NOMO-1 treated with dmso at 0.1 percent for 144 hours (cell line): ENCODE measurements at regions not wholly inside any gene's neighbourhood (a gene's known extent, or its start where the extent isn't known, plus 50 kb on each side); places are given as distances from the start of the nearest gene placed in this dataset.
"Not testable (repeated sequence)": the region's sequence is repeated elsewhere in the genome, so short reads cannot be mapped to it uniquely, and the experiment has no call there.

Source experiments
- DNase-seq: peaks from one replicate; lab custom pipeline; 2025; ENCODE audit not compliant: unreplicated experiment; lab: John Stamatoyannopoulos, UW

DNA sequence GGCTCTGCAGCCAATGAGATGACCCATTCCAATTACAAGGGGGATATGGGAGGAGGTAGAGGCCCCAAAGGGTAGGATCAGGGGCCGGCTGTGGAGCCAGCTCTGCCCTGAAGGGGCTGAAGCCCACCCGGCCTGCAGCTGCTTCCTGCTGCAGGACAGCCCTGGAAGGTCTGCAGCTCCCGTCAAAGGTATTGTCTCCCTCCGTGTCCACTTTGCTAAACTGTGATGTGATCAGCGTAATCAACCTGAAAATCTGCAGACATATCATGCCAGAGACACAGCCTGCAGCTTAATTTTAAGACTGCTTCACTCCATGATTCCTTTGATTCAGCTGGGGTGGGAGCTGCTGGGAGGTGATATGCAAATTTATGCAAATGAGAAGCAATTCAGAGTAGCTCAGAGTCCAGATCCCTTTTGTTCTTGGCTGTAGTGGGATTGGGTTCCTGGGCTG lies 90.7 kb downstream of the GADD45G start:
- no peak for DNase-seq

DNA sequence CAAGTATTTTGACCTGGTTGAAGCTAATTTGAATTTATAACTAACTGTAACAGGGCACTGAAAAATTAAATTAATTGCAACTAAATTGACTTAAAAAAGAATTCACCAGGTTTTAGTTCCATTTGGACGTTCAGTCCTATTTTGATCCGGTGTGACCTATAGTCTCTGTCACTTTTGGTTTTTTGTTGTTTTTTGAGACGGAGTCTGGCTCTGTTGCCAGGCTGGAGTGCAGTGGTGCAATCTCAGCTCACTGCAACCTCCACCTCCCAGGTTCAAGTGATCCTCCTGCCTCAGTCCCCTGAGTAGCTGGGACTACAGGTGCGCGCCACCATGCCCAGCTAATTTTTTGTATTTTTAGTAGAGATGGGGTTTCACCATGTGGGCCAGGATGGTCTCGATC lies 91.2 kb downstream of the GADD45G start:
- DNase-seq, result not testable (repeated sequence)

DNA sequence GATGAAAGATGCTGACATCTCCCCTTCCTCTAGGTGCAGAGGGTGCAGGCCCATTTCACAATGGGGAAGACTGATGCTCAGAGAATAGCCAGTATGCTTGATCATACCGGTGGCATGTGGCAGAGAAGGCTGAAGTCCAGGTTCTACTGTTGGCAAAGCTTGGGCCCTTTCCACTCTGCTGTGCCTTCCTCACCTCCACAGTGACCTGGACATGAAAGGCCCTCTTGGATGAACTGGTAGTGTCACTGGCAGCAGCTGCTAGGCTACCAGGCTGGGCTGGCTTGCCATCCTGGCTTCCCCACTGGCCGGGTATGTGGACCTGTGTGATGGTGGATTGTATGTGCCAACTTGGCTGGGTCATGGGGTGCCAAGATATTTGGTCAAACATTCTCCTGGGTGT lies 92.0 kb downstream of the GADD45G start:
- DNase-seq, result no peak

DNA sequence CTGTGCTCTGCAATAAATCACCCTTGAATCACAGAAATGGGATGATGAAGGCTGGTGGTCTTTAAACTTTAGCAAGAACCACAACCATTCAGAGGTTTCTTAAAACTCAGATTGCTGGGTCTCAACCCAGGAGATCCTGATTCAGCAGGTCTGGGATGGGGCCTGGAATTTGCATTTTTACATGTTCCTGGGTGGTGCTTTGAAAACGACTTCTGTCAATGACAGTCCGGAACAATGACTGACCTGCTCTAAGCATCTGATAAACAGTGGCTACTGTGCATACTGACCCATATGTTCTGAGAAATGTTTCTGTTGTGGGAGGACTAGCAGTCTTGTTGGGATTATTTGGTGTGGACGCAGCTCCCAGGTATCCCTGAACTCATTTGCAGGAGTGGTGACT lies 92.7 kb downstream of the GADD45G start:
- no peak for DNase-seq

DNA sequence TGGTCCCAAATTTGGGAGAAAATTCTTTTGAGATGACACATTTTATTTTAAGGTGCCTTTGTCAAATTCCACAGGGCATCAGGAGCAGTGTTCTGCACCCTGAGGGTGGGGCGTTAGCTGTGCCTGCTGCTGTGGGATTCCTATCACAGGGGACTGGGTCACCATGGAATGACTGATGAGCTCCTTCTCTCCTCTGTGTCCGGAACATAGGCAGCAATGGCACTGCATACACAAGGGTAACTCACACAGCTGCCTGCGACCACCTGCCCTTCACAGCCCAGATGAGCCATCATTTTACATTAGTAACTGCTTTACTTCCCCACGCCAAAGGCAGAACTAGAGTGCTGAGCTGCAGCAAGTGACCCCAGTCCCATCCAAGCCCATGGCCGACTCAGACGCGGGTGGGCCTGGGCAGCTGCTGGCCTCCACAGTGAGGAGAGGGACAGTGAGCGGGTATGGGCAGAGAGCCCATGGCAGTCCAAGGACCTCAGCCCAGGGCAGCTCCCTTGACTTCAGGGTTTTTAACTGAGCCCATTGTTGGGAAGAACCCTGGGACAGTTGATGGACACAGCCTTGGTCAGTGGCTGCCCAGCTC lies 93.7 kb downstream of the GADD45G start:
- no peak for DNase-seq

DNA sequence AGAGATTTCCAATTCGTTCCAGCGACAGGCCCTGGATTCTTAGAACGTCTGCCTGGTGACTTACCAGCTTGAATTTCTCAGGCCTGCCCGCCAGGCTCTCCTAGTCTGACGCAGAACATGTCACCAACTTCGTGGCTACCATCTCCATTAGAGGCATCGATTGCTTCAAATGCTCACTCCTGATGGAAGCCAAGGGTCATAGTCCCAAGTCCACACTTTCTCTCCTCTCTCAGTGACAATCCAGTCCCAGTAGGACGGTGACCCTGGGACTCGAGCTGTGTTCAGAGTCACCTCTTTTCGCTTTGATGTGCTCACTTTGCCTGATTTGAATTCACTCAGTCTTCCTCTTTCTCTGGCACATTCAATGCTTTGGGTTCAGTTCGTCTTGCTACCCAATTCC lies 94.8 kb downstream of the GADD45G start:
- DNase-seq, result no peak

DNA sequence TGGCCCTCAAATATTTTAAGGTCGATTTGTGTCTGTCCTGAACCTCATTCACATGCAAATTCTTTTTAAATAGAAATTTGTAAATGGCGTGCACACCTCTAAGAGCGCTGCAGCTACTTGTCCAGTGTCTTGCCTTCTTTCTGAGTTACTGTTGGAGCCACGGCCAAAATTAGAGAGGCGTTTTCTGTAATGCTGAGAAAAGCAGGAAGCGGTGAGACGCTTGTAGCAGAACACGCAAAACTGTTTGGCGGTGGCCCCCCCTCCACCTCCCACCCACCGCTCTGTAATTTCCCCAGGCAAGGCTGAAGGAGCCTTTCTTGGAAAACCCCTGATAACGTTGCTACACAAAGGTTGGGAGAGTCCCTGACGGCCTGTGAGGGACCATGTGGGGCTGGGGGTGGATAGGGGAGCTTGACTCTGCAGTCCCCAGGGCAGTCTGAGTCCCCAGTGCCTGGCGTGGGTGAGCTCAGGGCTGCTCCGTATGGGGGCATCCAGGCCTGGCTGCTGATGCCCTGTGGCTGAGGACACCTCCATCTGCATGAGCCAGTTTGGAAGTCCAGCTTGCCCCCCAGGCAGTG lies 96.5 kb downstream of the GADD45G start:
- DNase-seq, result no peak

DNA sequence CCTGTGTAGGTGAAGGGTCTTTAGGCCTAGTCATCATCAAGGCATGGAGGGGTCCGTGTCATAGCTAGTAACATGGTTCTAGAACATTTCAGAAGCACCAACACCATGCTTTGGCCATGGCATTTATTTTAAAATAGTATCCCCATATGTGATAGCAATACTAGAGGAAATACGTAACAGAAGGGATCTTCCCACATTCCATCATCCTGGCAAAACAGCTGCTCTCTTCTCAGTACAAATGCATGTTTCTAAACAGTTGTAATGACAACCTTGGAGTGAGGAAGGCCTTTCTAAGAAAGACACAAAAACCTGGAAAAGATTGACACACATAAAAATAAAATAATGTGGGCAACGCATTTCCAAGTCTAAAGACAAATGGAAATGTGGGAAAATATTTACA lies 97.6 kb downstream of the GADD45G start:
- no peak for DNase-seq

DNA sequence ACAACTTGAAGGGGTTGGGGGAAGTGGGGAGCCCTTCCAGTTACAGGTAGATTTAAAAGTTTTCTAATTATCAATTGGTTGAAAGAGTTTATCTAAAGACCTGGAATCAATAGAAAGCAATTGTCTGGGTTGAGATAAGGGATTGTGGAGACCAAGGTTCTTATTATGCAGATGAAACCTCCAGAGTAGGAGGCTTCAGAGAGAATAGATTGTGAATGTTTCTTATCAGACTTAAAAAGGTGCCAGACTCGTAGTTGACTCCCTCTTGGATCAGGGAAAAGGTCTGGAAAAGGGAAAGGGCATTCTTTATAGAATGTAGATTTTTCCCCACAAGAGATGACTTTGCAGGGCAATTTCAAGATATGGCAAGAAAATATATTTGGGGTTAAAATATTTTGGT lies 100.8 kb downstream of the GADD45G start:
- no peak for DNase-seq

DNA sequence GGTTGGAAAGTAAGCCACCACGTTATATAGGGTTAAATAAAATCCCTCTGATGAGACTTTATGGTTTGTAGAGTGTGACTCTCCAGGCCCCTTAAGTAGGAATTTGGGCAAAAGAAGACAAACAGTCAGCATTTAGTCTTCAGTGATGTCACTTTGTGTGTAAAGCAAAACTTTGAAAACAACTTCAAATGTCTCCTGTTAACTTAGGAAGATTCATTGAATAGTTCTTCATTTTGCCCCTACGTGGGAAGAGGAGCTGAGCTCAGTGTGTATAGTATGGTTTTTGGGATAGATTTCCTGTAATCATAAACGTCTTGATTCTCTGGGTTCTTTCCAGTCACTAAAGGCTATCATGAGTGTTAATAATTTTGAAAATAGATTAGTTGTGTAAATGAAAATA lies 101.3 kb downstream of the GADD45G start:
- DNase-seq, result no peak

DNA sequence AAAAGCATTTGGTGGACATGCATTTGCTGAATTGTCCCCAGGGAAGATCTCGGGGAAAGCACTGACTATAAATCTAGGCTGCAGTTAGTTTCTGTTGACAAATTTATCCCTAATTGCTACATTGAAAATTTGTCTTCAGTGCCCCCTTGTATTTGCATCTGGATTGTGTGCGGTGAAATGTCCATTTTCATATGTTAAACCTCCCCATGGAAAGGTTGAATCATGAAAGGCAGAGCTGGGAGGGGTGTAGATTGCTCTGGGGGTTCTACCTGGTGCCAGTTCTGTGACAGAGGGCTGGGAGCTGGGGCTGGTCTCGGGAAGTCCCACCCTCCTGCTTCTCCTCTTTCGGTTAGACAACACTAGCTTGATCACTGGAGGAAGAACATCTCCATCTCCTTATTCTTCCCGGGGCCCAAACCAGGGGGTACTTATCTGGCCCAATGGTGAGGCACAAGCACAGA lies 101.9 kb downstream of the GADD45G start:
- no peak for DNase-seq

DNA sequence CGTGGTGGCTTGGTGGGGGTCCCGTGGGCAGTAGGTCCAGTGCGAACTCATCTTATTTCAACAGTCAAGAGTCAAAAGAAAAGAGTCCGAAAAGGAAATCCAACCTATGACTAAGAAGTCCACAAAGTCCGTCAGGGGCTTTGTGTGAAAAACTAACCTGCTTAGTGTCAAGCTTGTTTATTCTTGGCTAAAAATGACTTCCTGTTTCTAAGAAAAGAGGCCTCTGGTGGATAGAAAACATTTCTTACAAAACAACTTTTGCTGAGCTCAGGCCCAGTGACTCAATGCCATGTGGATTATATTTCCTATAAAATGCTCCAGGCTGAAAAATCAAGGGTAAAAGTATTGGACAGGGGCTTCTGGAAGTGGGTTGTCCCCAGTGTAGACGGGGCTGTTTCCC lies 105.9 kb downstream of the GADD45G start:
- no peak for DNase-seq

DNA sequence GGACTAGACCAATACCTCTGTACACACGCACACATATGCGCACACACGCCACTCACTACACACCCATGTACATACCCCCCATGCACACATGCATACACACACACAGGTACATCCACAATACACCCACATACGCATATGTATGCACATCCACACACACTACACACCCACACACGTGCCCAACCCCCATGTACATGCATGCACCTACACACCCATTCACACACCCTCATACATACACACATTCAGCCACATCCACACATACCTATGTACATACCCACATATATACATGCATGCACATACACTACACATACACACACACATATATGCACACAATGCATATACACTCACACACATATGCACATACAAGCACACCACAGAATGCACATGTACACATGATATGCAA lies 107.1 kb downstream of the GADD45G start:
- DNase-seq, result no peak

DNA sequence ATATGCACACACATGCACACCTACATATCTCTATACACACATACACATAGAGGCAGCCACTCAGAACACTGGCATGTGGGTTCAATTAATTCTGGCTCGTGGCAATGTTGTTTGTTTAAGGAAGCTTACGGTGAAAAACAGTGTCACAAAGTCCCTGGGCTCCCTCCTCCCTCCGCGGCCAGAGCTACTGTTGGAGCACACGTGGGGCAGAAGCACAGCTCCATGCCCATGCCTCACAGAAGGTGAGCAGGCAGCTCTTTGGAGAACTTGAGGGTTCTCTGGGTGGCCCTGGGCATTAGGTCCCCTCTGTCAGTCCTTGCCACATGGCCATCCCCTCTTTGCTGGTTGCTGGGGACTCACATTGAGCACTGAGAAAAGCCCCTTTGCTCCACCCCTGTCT lies 107.5 kb downstream of the GADD45G start:
- no peak for DNase-seq

DNA sequence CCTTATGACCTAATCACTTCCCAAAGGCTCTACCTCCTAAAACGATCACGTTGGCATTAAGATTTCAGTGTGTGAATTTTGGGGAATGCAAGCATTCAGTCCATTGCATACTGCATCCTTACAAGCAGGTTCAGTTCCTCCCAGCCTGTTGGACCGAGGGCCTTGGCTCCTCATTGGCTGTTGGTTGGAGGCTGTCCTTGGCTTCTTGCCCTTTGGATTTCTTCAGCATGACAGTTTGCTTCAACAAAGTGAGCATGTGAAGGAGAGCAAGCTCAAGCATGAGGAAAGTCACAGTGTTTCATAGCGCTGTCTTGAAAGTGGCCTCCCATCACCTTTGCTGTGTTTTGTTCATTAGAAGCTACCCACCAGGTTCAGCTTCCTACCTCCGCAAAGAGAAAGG lies 109.5 kb downstream of the GADD45G start:
- no peak for DNase-seq

DNA sequence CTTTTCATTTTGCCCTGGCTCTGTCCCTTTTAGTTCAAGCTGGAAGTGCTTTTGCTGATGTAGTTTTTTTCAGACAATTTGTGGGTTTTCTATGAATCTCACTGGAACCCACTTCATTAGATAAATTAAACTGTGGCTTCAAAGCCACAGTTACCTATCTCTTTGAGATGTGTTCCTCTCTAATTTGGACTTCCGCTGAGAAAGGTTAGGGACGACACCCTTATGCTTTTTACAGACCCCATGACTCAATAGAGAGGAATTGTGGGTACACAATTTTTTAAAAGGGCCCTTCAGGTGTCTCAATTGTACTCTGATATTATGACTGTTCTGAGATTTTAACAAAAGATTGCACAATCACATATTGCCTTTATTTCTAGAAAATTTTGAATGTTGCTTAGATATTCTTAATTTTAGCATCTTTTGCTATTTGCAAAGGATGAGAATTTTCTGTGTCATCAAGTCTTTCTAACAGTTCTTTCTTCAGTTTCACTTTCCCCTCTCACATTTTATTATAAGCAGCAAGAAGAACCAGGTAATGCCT lies 110.6 kb downstream of the GADD45G start:
- no peak for DNase-seq

DNA sequence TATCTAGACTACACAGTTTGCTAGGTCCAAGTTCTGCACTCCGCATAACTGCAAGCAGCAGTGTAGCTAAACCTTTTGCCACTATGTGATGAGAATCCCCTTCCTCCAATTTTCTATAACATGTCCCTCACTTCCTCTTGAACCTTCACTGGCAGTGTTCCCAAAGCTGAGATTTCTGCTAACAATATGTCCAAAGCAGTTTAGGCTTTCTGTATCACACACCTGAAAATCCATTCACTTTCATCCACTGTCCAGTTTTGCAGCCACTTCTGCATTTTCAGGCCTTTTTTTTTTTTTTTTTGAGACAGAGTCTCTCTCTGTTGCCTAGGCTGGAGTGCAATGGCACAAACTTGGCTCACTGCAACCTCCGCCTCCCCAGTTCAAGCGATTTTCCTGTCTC lies 111.1 kb downstream of the GADD45G start:
- no peak for DNase-seq

DNA sequence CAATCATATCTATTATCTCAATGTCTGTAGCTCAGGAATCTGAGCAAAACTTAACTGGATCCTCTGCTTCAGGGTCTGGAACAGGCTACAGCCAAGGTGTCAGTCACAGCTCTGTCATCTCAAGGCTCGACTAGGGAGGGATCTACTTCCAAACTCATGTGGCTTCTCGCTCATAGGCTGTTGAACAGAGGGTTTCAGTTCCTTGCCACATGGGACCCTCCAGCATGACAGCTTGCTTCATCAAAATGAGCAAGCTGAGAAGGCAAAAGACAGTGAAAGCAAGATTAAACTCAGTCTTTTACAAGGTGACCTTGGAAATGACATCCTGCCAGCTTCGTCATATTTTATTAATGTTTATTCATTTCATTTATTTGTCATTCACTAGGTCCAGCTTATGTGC lies 111.7 kb downstream of the GADD45G start:
- no peak for DNase-seq

DNA sequence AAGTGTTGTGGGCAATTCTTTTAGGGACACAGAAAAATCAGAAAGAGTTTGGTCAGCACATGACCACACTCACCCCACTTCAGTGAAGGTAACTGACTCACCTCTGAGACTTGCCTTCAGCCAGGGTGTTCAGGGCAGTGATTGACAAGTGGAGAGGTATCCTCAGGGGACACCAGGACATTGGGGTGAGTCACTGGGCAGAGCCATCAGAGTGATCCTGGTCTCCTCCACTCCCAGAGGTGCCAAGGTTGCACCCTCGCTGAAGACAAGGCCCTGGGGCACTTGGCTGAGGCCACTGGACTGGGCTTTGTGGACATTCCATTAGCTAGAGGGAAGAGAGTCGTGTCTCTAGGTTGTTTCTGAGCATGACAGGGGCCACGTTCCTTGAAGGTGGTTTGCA lies 113.4 kb downstream of the GADD45G start:
- no peak for DNase-seq

DNA sequence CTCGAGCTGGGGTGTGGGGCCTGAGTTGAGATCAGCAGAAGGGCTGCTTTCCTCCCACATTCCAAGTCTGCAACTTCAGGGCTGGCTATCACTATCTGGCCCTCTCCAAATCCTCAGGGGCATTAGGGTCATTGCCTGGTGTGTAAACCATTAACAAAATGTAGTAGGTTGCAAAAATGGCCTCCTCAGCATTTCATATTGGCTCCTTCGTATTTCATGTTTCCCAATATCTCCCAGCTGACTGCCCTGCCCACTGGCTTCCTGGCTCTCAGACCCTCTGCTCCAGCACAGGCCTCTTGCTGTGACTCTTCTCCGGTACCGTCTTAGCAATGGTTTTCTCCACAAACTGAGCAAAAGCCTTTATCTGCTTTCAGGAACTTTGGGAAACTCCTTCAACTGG lies 113.8 kb downstream of the GADD45G start:
- no peak for DNase-seq

DNA sequence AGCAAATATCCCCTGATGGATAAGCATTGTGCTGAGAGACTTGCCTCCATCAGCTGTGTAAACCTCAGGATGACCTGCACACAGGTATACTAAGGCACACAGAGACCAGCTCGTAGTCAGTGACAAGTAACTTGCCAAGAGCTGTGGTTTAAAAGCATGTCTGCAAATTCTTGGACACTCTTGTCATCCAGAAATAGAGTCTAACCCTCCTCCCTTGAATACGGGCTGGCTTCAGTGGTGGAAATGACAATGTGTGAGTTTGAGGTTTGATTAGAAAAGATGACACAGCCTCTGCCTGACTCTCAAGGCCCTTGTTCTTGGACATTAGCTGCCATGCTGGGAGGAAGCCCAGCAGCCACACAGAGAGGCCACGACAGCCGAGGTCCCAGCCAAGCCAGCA lies 114.4 kb downstream of the GADD45G start:
- no peak for DNase-seq

DNA sequence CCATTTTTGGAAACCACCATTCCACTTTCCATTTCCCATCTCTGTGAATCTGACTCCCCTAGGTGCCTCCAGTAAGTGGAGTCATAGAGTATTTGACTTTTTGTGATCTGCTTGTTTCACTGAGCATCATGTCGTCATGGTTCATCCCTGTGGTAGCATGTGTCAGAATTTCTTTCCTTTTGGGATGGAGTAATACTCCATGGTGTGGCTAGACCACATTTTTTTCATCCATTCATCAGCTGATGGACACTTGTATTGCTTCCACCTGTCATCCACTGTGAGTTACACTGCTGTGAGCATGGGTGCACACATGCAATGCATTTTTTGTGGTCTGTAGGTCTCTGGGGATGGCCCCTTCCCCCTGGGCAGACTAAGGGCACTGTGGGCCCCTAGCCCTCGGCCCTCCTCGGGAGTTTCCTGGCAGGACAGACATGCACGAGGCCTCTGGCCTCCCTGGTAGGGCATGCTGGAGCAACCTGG lies 115.9 kb downstream of the GADD45G start:
- DNase-seq, result no peak

DNA sequence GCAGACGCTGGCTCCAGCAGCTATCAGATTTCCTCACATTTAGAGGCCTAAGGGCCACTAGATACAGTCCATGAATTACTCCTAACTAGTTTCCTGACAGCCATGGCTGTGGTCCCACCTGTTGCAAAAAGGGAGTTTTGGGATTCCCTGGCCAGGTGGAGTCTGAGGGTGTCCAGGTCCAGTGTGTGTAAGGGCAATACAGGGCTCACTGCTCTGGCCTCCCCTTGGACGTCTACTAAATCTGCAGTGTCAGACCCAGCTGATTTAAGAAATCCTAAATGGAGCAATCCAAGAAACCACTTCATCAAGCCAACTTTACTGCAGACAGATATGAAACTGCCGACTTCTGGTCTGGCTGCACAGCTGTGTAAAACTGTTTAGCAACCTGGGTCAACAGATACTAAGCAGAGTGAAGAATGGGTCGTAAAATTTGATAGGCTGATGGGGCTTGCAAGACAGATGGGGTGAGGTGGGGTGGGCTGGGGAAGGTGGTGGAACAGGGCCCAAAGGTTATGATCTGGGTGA lies 116.4 kb downstream of the GADD45G start:
- no peak for DNase-seq
